Endothelial cell of umbilical vein (primary cell): ENCODE measurements at regions not wholly inside any gene's neighbourhood (a gene's known extent, or its start where the extent isn't known, plus 50 kb on each side); places are given as distances from the start of the nearest gene placed in this dataset.

ENCODE experiments used
- BruUV-seq: library from RNA; stranded (reverse); fragments of 400-500 nt; replicated peaks from 2 replicates; lab custom pipeline; 2021; lab: Mats Ljungman, UMichigan
- CTCF ChIA-PET: fragments of 300-600, 350-600 bp; sonication (Branson Sonifier 250); formaldehyde crosslinking; loops from one replicate; lab custom pipeline; 2021; ENCODE audit warnings: antibody characterized with exemption, inconsistent platforms; lab: Charles Lee
- POLR2A ChIA-PET: fragments of 300-600, 350-600 bp; sonication (Branson Sonifier 250); formaldehyde crosslinking; loops from one replicate; lab custom pipeline; 2021; ENCODE audit warnings: antibody characterized with exemption, inconsistent platforms; lab: Charles Lee
- DNase-seq: peaks from one replicate; pipeline ENCODE4 v3.0.0-alpha.2; 2011; ENCODE audit warnings: low read depth, low spot score
- FAIRE-seq: peaks from 2 replicates; lab custom pipeline; 2011; peaks lifted over from hg19 to GRCh38; lab: Jason Lieb, UNC
- H2AFZ ChIP-seq: 2 replicates; pipeline ENCODE4 v1.6.0; 2012; ENCODE audit warnings: low read depth, low read length, control low read depth, inconsistent platforms
- H3K27ac ChIP-seq: 2 replicates; pipeline ENCODE4 v1.5.1; 2011; ENCODE audit warnings: low read depth, mild to moderate bottlenecking, control low read depth, low read length, moderate library complexity; ENCODE audit not compliant: insufficient read depth
- H3K27me3 ChIP-seq, 2 experiments: 2 replicates each; pipeline versions ENCODE4 v1.6.0 to v1.6.1; 2011; ENCODE audit warnings: low read length in 2 of 2, mixed read lengths in 1 of 2; ENCODE audit not compliant: control insufficient read depth in 2 of 2, insufficient read depth in 2 of 2
- H3K36me3 ChIP-seq, 2 experiments: 2 replicates in 1 of 2; 3 replicates in 1 of 2; pipeline ENCODE4 v1.5.1; 2011; ENCODE audit warnings: low read length in 2 of 2, mild to moderate bottlenecking in 1 of 2, moderate library complexity in 1 of 2; ENCODE audit not compliant: control insufficient read depth in 2 of 2, insufficient read depth in 2 of 2; ENCODE audit errors: extremely low read depth in 1 of 2
- H3K4me1 ChIP-seq: 3 replicates; pipeline ENCODE4 v1.5.1; 2011; ENCODE audit warnings: mild to moderate bottlenecking, low read length; ENCODE audit not compliant: control insufficient read depth, insufficient read depth; ENCODE audit errors: extremely low read depth
- H3K4me2 ChIP-seq: 2 replicates; pipeline ENCODE4 v1.6.1; 2011; ENCODE audit warnings: low read length, control low read depth, mixed read lengths; ENCODE audit not compliant: insufficient read depth
- H3K4me3 ChIP-seq, 3 experiments: fragments of 200-600 bp in 1 of 3; sonication (generic), shearing (Covaris generic) in 1 of 3; replicated peaks in 1 of 3; 2 replicates each; pipeline ENCODE4 v1.5.1; 2011 to 2016; ENCODE audit warnings: control low read depth in 3 of 3, low read length in 3 of 3, mild to moderate bottlenecking in 2 of 3, inconsistent platforms in 1 of 3, low read depth in 1 of 3, moderate library complexity in 1 of 3; ENCODE audit not compliant: insufficient read depth in 1 of 3
- H3K79me2 ChIP-seq: 2 replicates; pipeline ENCODE4 v1.6.0; 2012; ENCODE audit warnings: low read length, inconsistent platforms; ENCODE audit not compliant: control insufficient read depth, insufficient read depth
- H3K9ac ChIP-seq: replicated peaks from 2 replicates; pipeline ENCODE3; 2011; ENCODE audit warnings: low read length, control low read depth; ENCODE audit not compliant: insufficient read depth; ENCODE audit errors: extremely low read depth
- H3K9me1 ChIP-seq: replicated peaks from 3 replicates; pipeline ENCODE4 v1.6.0; 2011; ENCODE audit warnings: mild to moderate bottlenecking, low read length; ENCODE audit not compliant: control insufficient read depth, insufficient read depth; ENCODE audit errors: extremely low read depth
- H3K9me3 ChIP-seq: replicated peaks from 2 replicates; pipeline ENCODE4 v1.5.1; 2012; ENCODE audit warnings: low read length, inconsistent platforms; ENCODE audit not compliant: control insufficient read depth, insufficient read depth
- H4K20me1 ChIP-seq: replicated peaks from 2 replicates; pipeline ENCODE3; 2011; ENCODE audit warnings: mild to moderate bottlenecking, low read length; ENCODE audit not compliant: control insufficient read depth, insufficient read depth; ENCODE audit errors: extremely low read depth
- EZH2 ChIP-seq: IDR thresholded peaks from 2 replicates; pipeline ENCODE4 v1.6.1; 2012; ENCODE audit warnings: borderline replicate concordance, low read depth, mild to moderate bottlenecking, moderate library complexity, low read length, inconsistent platforms; ENCODE audit not compliant: severe bottlenecking
- FOS ChIP-seq: IDR thresholded peaks from 2 replicates; pipeline ENCODE4 v1.6.1; 2011; ENCODE audit warnings: mild to moderate bottlenecking, low read length, moderate library complexity, borderline replicate concordance; ENCODE audit not compliant: insufficient read depth
- GATA2 ChIP-seq: IDR thresholded peaks from 2 replicates; pipeline ENCODE4 v1.7.0; 2011; ENCODE audit warnings: low read depth, mild to moderate bottlenecking, moderate library complexity, mixed read lengths, low read length; ENCODE audit not compliant: insufficient read length, insufficient read depth
- JUN ChIP-seq: IDR thresholded peaks from 2 replicates; pipeline ENCODE4 v1.6.1; 2011; ENCODE audit warnings: borderline replicate concordance, low read depth; ENCODE audit not compliant: insufficient read length, insufficient read depth
- MYC ChIP-seq: IDR thresholded peaks from one replicate; pipeline ENCODE4 v1.6.1; 2011; ENCODE audit warnings: mild to moderate bottlenecking, low read depth, low read length
- POLR2A ChIP-seq: IDR thresholded peaks from 2 replicates; pipeline ENCODE4 v1.6.1; 2012; ENCODE audit warnings: low read depth, mild to moderate bottlenecking, control low read depth, low read length
- POLR2AphosphoS5 ChIP-seq: IDR thresholded peaks from 2 replicates; pipeline ENCODE4 v1.6.1; 2012; ENCODE audit warnings: low read depth, mild to moderate bottlenecking, control low read depth, low read length, moderate library complexity; ENCODE audit not compliant: insufficient read depth
- dilution Hi-C: fragments of 300-500 bp; cut with MboI; formaldehyde crosslinking; loops from one replicate; pipeline ENCODE4 v1.15.0; 2019; ENCODE audit warnings: low sequenced_read_pairs; ENCODE audit not compliant: extremely low pct_ligation_motif_present
- intact Hi-C: fragments of 100-400 bp; cut with micrococcal nuclease; formaldehyde crosslinking; loops from one replicate; pipeline ENCODE4 v1.10.0; 2022
- TF ChIP-seq, protein P1 (sequence below), 2 donors: IDR thresholded peaks; 1 replicate in 1 of 2; 2 replicates in 1 of 2; pipeline ENCODE4 v1.5.1; 2011; ENCODE audit warnings: low read length in 2 of 2, mild to moderate bottlenecking in 2 of 2, moderate library complexity in 2 of 2, control low read depth in 1 of 2, inconsistent platforms in 1 of 2, low read depth in 1 of 2; ENCODE audit not compliant: insufficient read depth in 1 of 2; ENCODE audit errors: extremely low read depth in 1 of 2
- TF ChIP-seq, protein P2 (sequence below): IDR thresholded peaks from 2 replicates; pipeline ENCODE4 v1.6.1; 2011; ENCODE audit not compliant: insufficient read depth, insufficient read length

DNA sequence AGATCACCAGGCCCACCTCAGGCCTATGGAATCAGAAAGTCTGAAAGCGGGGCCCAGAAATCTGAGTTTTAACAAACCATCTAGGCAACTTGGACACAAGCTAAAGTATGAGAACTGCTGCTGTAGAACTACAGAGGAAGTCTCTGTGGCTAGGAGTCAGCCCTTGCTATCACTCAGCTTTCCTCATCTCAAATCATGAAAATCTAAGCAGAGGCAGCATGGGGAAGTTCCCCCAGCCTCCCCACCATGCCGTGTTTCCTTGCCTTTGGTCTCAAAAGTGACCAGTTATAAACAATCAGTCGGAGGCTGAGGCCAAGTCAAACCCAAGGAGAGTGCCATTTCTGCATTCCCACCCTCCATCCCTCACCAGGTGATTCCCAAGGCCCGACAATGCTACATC is 404.7 kb downstream of the BCL11A start:
- dilution Hi-C loops: no loop called here
- Histone ChIP-seq H3K4me1 (no peaks in the 10 kb centered on the region), H3K9me3 (no peaks in the 10 kb centered on the region), H4K20me1 (no peaks in the 10 kb centered on the region), H3K79me2 (no peaks in the 10 kb centered on the region), H3K9me1 (no peaks in the 10 kb centered on the region), H3K27ac (no peak overlapping the region), H3K9ac (no peak overlapping the region), H2AFZ (no peak overlapping the region), H3K4me3 (no peak overlapping the region), H3K4me2 (no peak overlapping the region), H3K36me3 (no peaks in the 10 kb centered on the region), H3K27me3 (no peaks in the 10 kb centered on the region)
- no TSS peak for BruUV-seq
- FAIRE-seq (no peak), DNase-seq (no peak)
- TF ChIP-seq MYC (no peak), JUN (no peak), POLR2AphosphoS5 (no peak), GATA2 (no peak)
- TF ChIP-seq, protein P1, sequence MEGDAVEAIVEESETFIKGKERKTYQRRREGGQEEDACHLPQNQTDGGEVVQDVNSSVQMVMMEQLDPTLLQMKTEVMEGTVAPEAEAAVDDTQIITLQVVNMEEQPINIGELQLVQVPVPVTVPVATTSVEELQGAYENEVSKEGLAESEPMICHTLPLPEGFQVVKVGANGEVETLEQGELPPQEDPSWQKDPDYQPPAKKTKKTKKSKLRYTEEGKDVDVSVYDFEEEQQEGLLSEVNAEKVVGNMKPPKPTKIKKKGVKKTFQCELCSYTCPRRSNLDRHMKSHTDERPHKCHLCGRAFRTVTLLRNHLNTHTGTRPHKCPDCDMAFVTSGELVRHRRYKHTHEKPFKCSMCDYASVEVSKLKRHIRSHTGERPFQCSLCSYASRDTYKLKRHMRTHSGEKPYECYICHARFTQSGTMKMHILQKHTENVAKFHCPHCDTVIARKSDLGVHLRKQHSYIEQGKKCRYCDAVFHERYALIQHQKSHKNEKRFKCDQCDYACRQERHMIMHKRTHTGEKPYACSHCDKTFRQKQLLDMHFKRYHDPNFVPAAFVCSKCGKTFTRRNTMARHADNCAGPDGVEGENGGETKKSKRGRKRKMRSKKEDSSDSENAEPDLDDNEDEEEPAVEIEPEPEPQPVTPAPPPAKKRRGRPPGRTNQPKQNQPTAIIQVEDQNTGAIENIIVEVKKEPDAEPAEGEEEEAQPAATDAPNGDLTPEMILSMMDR (IDR thresholded peaks at IDR 0.05; ENCODE audit: extremely low read depth in 1 of 2, insufficient read depth in 1 of 2, low read depth in 1 of 2, low read length in 2 of 2): no peak
- intact Hi-C loops: no loop called here
- ChIA-PET POLR2A (no interaction called here), CTCF (no interaction called here)

DNA sequence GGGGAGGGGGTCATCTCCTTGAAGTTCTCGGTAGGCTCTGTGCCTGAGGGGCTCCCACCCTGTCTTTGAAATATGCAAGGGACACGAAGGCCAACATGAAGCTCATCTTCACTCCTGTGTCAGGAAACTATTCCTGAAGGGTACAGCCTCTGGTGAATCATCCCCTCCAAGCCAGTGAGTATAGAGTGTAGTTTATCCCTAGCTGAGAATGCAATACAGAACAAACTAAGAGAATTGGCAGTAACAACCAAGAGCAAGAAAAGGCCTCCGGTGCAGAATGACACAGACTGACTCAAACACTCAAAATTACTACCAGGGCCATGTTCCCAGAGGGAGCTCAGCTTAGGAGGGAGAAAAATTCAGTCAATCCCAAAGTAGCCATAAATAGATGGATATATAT is 413.3 kb downstream of the BCL11A start:
- BruUV-seq: no TSS peak

More for the DNA sequence above, 413.3 kb downstream of the BCL11A start:
- Histone ChIP-seq H3K4me2 (no peak overlapping the region), H3K9ac (no peak overlapping the region), H3K79me2 (no peaks in the 10 kb centered on the region), H3K9me3 (peaks cover 3% of the 10 kb centered on the region), H3K4me3 (no peak overlapping the region), H3K4me1 (no peaks in the 10 kb centered on the region), H4K20me1 (no peaks in the 10 kb centered on the region), H3K36me3 (no peaks in the 10 kb centered on the region), H2AFZ (no peak overlapping the region), H3K9me1 (no peaks in the 10 kb centered on the region), H3K27ac (no peak overlapping the region), H3K27me3 (no peaks in the 10 kb centered on the region)
- CTCF ChIA-PET: no interaction called here
- dilution Hi-C loops: no loop called here
- FAIRE-seq: no peak
- TF ChIP-seq FOS (no peak), POLR2A (no peak), JUN (no peak), POLR2AphosphoS5 (no peak), GATA2 (no peak), EZH2 (no peak), MYC (no peak)
- TF ChIP-seq, protein P2, sequence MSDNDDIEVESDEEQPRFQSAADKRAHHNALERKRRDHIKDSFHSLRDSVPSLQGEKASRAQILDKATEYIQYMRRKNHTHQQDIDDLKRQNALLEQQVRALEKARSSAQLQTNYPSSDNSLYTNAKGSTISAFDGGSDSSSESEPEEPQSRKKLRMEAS: no peak
- TF ChIP-seq, protein P1 (IDR thresholded peaks at IDR 0.05; ENCODE audit: extremely low read depth in 1 of 2, insufficient read depth in 1 of 2, low read depth in 1 of 2, low read length in 2 of 2): no peak
- no peak for DNase-seq
- POLR2A ChIA-PET: no interaction called here
- intact Hi-C loops: no loop called here
